Mesenchymal stem cell (in vitro differentiated cells and primary cell): ENCODE measurements at regions not wholly inside any gene's neighbourhood (a gene's known extent, or its start where the extent isn't known, plus 50 kb on each side); places are given as distances from the start of the nearest gene placed in this dataset.

Experiments
- DNase-seq: peaks from one replicate; pipeline ENCODE4 v3.0.0-alpha.2; 2013
- H2AFZ ChIP-seq: one replicate; pipeline ENCODE4 v1.6.1; 2013; ENCODE audit warnings: low read depth, mild to moderate bottlenecking, control low read depth, inconsistent platforms, low read length, moderate library complexity
- H2AK5ac ChIP-seq: 2 replicates; pipeline ENCODE4 v1.6.1; 2013; ENCODE audit warnings: low read length, moderate library complexity, mild to moderate bottlenecking, inconsistent platforms; ENCODE audit not compliant: severe bottlenecking
- H2BK120ac ChIP-seq: one replicate; pipeline ENCODE4 v1.6.1; 2013; ENCODE audit warnings: low read depth, mild to moderate bottlenecking, inconsistent platforms, low read length, moderate library complexity
- H2BK12ac ChIP-seq, 2 experiments: one replicate each; pipeline ENCODE4 v1.6.1; 2013; ENCODE audit warnings: inconsistent platforms in 2 of 2, low read length in 2 of 2, mild to moderate bottlenecking in 2 of 2, moderate library complexity in 2 of 2, control low read depth in 1 of 2
- H2BK15ac ChIP-seq: one replicate; pipeline ENCODE4 v1.6.1; 2013; ENCODE audit warnings: mild to moderate bottlenecking, low read depth, inconsistent platforms; ENCODE audit not compliant: poor library complexity, severe bottlenecking
- H2BK5ac ChIP-seq: 2 replicates; pipeline ENCODE4 v1.6.1; 2013; ENCODE audit warnings: low read depth, mild to moderate bottlenecking, low read length, control low read depth, inconsistent platforms; ENCODE audit not compliant: poor library complexity, severe bottlenecking
- H3K14ac ChIP-seq, 2 experiments: one replicate each; pipeline ENCODE4 v1.6.1; 2013; ENCODE audit warnings: inconsistent platforms in 2 of 2, low read length in 2 of 2, control low read depth in 1 of 2, mild to moderate bottlenecking in 1 of 2, moderate library complexity in 1 of 2
- H3K18ac ChIP-seq, 2 experiments: one replicate each; pipeline ENCODE4 v1.6.1; 2013; ENCODE audit warnings: inconsistent platforms in 2 of 2, low read length in 2 of 2, control low read depth in 1 of 2, low read depth in 1 of 2, mild to moderate bottlenecking in 1 of 2
- H3K23ac ChIP-seq, 2 experiments: one replicate each; pipeline ENCODE4 v1.6.1; 2013; ENCODE audit warnings: inconsistent platforms in 2 of 2, low read length in 2 of 2, mild to moderate bottlenecking in 2 of 2, moderate library complexity in 2 of 2, control low read depth in 1 of 2
- H3K27ac ChIP-seq: 2 replicates; pipeline ENCODE4 v1.5.1; 2013; ENCODE audit warnings: mild to moderate bottlenecking, moderate library complexity, low read length, control low read depth, inconsistent platforms; ENCODE audit not compliant: poor library complexity, severe bottlenecking
- H3K27me3 ChIP-seq, 2 experiments: 2 replicates each; pipeline versions ENCODE4 v1.6.1 to v1.7.0; 2013; ENCODE audit warnings: low read length in 2 of 2, mild to moderate bottlenecking in 2 of 2, moderate library complexity in 2 of 2, control low read depth in 1 of 2, inconsistent platforms in 1 of 2; ENCODE audit not compliant: control insufficient read depth in 1 of 2, insufficient read depth in 1 of 2
- H3K36me3 ChIP-seq, 2 experiments: 2 replicates each; pipeline versions ENCODE4 v1.6.1 to v1.7.0; 2013; ENCODE audit warnings: low read length in 2 of 2, control low read depth in 1 of 2, inconsistent platforms in 1 of 2, low read depth in 1 of 2, mild to moderate bottlenecking in 1 of 2; ENCODE audit not compliant: insufficient read depth in 2 of 2, control insufficient read depth in 1 of 2
- H3K4ac ChIP-seq, 2 experiments: one replicate each; pipeline ENCODE4 v1.6.1; 2013; ENCODE audit warnings: inconsistent platforms in 2 of 2, low read length in 2 of 2, mild to moderate bottlenecking in 2 of 2, moderate library complexity in 2 of 2, control low read depth in 1 of 2, low read depth in 1 of 2
- H3K4me1 ChIP-seq: 2 replicates; pipeline ENCODE4 v1.6.1; 2013; ENCODE audit warnings: low read depth, low read length, control low read depth; ENCODE audit not compliant: control insufficient read depth, insufficient read depth
- H3K4me2 ChIP-seq: 2 replicates; pipeline ENCODE4 v1.6.1; 2013; ENCODE audit warnings: low read length, mild to moderate bottlenecking, inconsistent platforms; ENCODE audit not compliant: poor library complexity, severe bottlenecking
- H3K4me3 ChIP-seq, 2 experiments: 2 replicates each; pipeline versions ENCODE4 v1.5.1 to v1.7.0; 2013; ENCODE audit warnings: low read length in 2 of 2, mild to moderate bottlenecking in 2 of 2, control low read depth in 1 of 2, low read depth in 1 of 2; ENCODE audit not compliant: insufficient read depth in 1 of 2
- H3K79me1 ChIP-seq: replicated peaks from 2 replicates; pipeline ENCODE4 v1.6.1; 2013; ENCODE audit warnings: mild to moderate bottlenecking, control low read depth, low read length, inconsistent platforms; ENCODE audit not compliant: poor library complexity, severe bottlenecking
- H3K9ac ChIP-seq: 2 replicates; pipeline ENCODE4 v1.7.0; 2013; ENCODE audit warnings: mild to moderate bottlenecking, low read length, moderate library complexity
- H3K9me3 ChIP-seq: 2 replicates; pipeline ENCODE4 v1.7.0; 2013; ENCODE audit warnings: mild to moderate bottlenecking, low read length; ENCODE audit not compliant: control insufficient read depth
- H4K8ac ChIP-seq: one replicate; pipeline ENCODE4 v1.6.1; 2013; ENCODE audit warnings: inconsistent platforms, mild to moderate bottlenecking, low read length, moderate library complexity
- H4K91ac ChIP-seq: one replicate; pipeline ENCODE4 v1.6.1; 2013; ENCODE audit warnings: mild to moderate bottlenecking, low read length, inconsistent platforms
- WGBS: methylation state at CpG from one replicate; pipeline ENCODE4 v1.1.7; 2013; ENCODE audit warnings: mixed read lengths; 5-methylcytosine and 5-hydroxymethylcytosine counted together

DNA sequence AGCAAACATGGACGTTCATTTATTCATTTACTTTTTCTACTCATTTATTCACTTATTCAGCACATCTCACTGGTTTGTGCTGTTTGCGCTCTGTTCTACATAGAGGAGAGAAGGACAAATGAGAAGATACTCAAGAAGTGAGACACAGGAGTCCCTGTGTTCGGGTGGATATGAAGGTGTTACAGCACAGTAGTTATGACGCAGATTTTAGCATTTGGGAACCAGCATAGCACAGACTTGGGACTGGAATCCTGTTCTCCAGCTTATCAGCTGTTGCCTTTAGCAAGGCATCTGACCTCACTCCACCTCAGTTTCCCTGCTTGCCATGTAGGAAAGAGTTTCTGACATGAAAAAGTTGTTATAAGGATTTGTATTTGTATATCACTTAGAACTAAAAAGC is 430.1 kb downstream of the MAFB start:
- no peak overlapping the region for H3K27ac ChIP-seq
- no peak overlapping the region for H3K23ac ChIP-seq
- H4K8ac ChIP-seq, result no peak overlapping the region
- H2BK12ac ChIP-seq, result peak overlapping the region in 1 of 2 experiments; percentile 64
- 94% methylated on average over 3 of the region's 4 CpGs for WGBS
- H2BK120ac ChIP-seq, result no peak overlapping the region
- H2BK5ac ChIP-seq, result no peak overlapping the region
- no peaks in the 10 kb centered on the region for H3K27me3 ChIP-seq
- H3K79me1 ChIP-seq, result no peaks in the 10 kb centered on the region
- H3K4me2 ChIP-seq, result no peak overlapping the region
- no peaks in the 10 kb centered on the region for H3K36me3 ChIP-seq
- DNase-seq, result no peak
- H2AFZ ChIP-seq, result no peak overlapping the region
- H3K14ac ChIP-seq, result no peak overlapping the region
- H2BK15ac ChIP-seq, result no peak overlapping the region
- H3K18ac ChIP-seq, result no peak overlapping the region
- no peak overlapping the region for H3K9ac ChIP-seq
- H3K4ac ChIP-seq, result no peak overlapping the region
- no peak overlapping the region for H2AK5ac ChIP-seq
- H3K4me3 ChIP-seq, result no peak overlapping the region
- no peaks in the 10 kb centered on the region for H3K9me3 ChIP-seq
- H4K91ac ChIP-seq, result no peak overlapping the region
- no peaks in the 10 kb centered on the region for H3K4me1 ChIP-seq

- Histone ChIP-seq H4K91ac (no peak overlapping the region), H2BK12ac (peak overlapping the region in 1 of 2 experiments; percentile 72), H3K4me3 (no peak overlapping the region), H3K18ac (peak overlapping the region in 1 of 2 experiments; percentile 24), H3K9ac (no peak overlapping the region), H3K27me3 (no peaks in the 10 kb centered on the region), H2AFZ (no peak overlapping the region), H2BK5ac (no peak overlapping the region), H3K23ac (no peak overlapping the region), H3K4me2 (no peak overlapping the region), H2BK120ac (no peak overlapping the region), H3K27ac (no peak overlapping the region), H3K36me3 (no peaks in the 10 kb centered on the region), H2AK5ac (no peak overlapping the region), H3K79me1 (no peaks in the 10 kb centered on the region), H2BK15ac (no peak overlapping the region), H4K8ac (no peak overlapping the region), H3K4me1 (no peaks in the 10 kb centered on the region), H3K9me3 (no peaks in the 10 kb centered on the region), H3K14ac (no peak overlapping the region), H3K4ac (no peak overlapping the region)
- WGBS, result no CpG with 5 or more reads among the region's 2 CpGs
- DNase-seq, result no peak
Observed at GRCh38 chr20:40257763-40258162, 431.3 kb downstream of the MAFB start.

- Histone ChIP-seq H2AK5ac (no peak overlapping the region), H3K79me1 (no peaks in the 10 kb centered on the region), H2AFZ (no peak overlapping the region), H3K23ac (no peak overlapping the region), H2BK12ac (peak overlapping the region in 1 of 2 experiments; percentile 52), H2BK15ac (no peak overlapping the region), H3K4me1 (no peaks in the 10 kb centered on the region), H3K9me3 (no peaks in the 10 kb centered on the region), H3K14ac (no peak overlapping the region), H3K9ac (no peak overlapping the region), H3K4ac (no peak overlapping the region), H3K4me2 (no peak overlapping the region), H3K27ac (no peak overlapping the region), H3K36me3 (no peaks in the 10 kb centered on the region), H4K91ac (peak overlapping the region; percentile 59), H3K27me3 (no peaks in the 10 kb centered on the region), H2BK5ac (no peak overlapping the region), H3K4me3 (no peak overlapping the region), H2BK120ac (no peak overlapping the region), H4K8ac (peak overlapping the region; percentile 49), H3K18ac (peak overlapping the region in 1 of 2 experiments; percentile 30)
- DNase-seq, result no peak
- WGBS, result 70% methylated on average over 1 of the region's 1 CpG
Observed at GRCh38 chr20:40255365-40255764, 433.7 kb downstream of the MAFB start.

DNA sequence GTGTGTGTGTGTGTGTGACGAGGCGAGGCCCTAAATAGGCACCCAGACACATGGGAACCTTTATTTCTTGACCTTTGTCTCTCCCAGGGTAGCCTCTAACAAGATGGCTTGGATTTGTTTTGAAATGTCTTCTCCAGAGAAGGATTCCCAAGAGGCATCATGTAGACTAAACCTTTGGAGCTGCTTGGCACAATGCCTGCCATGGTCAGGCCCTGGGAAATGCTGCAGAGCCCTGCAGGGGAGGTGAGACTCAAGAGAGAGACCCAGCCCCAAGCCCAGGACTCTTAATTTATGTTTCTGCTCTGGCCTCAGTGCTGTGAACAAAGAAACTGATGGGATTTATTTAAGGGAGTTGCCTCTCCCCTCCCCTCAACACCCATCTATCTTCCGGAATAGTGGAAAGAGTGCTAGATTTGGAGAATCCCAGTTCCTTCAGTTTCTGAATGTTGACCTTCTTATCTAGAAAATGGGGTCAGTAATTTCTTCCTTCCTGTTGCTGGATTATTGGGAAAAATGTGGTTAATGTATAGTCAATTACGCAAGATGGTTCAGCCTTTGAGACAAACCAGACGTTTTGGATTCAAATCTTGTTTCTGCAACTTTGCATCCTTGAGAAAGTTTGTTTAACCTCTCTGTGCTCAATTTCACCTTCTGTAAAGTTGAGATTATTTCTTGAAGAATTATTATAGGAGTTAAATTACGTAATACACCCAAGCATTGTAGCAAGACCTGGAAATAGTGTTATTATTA is 434.8 kb downstream of the MAFB start:
- H3K36me3 ChIP-seq, result no peaks in the 10 kb centered on the region
- H4K8ac ChIP-seq, result no peak overlapping the region
- no peak overlapping the region for H2AFZ ChIP-seq
- H2BK15ac ChIP-seq, result no peak overlapping the region
- no peak overlapping the region for H3K9ac ChIP-seq
- no peak overlapping the region for H3K23ac ChIP-seq
- H3K4me3 ChIP-seq, result no peak overlapping the region
- DNase-seq, result peak; percentile 81
- no peaks in the 10 kb centered on the region for H3K27me3 ChIP-seq
- H2BK5ac ChIP-seq, result no peak overlapping the region
- H2AK5ac ChIP-seq, result no peak overlapping the region
- peak overlapping the region in 1 of 2 experiments; percentile 7 for H3K4ac ChIP-seq
- H3K14ac ChIP-seq, result no peak overlapping the region
- H3K79me1 ChIP-seq, result no peaks in the 10 kb centered on the region
- H3K27ac ChIP-seq, result no peak overlapping the region
- H2BK120ac ChIP-seq, result no peak overlapping the region
- no peak overlapping the region for H3K18ac ChIP-seq
- H3K4me1 ChIP-seq, result no peaks in the 10 kb centered on the region
- H3K4me2 ChIP-seq, result no peak overlapping the region
- no peak overlapping the region for H2BK12ac ChIP-seq
- 60% methylated on average over 5 of the region's 6 CpGs for WGBS
- no peaks in the 10 kb centered on the region for H3K9me3 ChIP-seq
- H4K91ac ChIP-seq, result no peak overlapping the region
